ENCODE measurements at regions not wholly inside any gene's neighbourhood (a gene's known extent, or its start where the extent isn't known, plus 50 kb on each side); places are given as distances from the start of the nearest gene placed in this dataset.

- Histone ChIP-seq H3K36me3 (replicated peaks) (no peaks in the 10 kb centered on the region), H3K4me3 (ENCODE audit: low read depth, low read length) (no peak overlapping the region), H3K27me3 (replicated peaks) (no peaks in the 10 kb centered on the region), H3K27ac (no peak overlapping the region)
- in situ Hi-C loops (cut with HindIII; ENCODE audit: low pct_ligation_motif_present, low sequenced_read_pairs) = no loop called here
- no peak for DNase-seq
- TF ChIP-seq, protein P1, sequence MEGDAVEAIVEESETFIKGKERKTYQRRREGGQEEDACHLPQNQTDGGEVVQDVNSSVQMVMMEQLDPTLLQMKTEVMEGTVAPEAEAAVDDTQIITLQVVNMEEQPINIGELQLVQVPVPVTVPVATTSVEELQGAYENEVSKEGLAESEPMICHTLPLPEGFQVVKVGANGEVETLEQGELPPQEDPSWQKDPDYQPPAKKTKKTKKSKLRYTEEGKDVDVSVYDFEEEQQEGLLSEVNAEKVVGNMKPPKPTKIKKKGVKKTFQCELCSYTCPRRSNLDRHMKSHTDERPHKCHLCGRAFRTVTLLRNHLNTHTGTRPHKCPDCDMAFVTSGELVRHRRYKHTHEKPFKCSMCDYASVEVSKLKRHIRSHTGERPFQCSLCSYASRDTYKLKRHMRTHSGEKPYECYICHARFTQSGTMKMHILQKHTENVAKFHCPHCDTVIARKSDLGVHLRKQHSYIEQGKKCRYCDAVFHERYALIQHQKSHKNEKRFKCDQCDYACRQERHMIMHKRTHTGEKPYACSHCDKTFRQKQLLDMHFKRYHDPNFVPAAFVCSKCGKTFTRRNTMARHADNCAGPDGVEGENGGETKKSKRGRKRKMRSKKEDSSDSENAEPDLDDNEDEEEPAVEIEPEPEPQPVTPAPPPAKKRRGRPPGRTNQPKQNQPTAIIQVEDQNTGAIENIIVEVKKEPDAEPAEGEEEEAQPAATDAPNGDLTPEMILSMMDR (IDR thresholded peaks at IDR 0.05; ENCODE audit: low read depth, low read length, missing control alignments) = no peak
Observed at GRCh38 chr2:57936216-57936615, 110.4 kb upstream of the VRK2 start.

DNA sequence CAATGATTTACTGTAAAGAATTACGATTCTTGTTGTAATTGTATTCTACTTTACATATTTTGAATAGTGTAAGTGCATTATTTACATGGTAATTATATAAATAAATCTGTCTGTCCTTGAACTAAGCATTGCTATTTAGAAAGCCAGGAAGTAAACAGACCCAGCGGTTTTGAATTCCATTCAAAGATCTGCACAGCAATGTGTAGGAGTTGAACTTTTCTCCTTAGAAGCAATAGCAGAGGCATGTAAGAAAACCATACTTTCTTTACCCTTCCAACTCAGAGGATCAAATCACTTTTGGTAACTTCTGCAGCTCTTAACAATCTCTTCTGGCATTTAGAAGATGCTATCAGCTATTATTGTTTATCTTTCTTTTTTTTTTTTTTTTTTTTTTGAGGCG, 109.2 kb upstream of the VRK2 start:
- H3K27ac ChIP-seq = no peak overlapping the region
- H3K27me3 ChIP-seq (replicated peaks) = no peaks in the 10 kb centered on the region
- H3K4me3 ChIP-seq (ENCODE audit: low read depth, low read length) = no peak overlapping the region
- TF ChIP-seq, protein P1 (IDR thresholded peaks at IDR 0.05; ENCODE audit: low read depth, low read length, missing control alignments) = no peak
- in situ Hi-C loops (cut with HindIII; ENCODE audit: low pct_ligation_motif_present, low sequenced_read_pairs) = no loop called here
- no peaks in the 10 kb centered on the region for H3K36me3 ChIP-seq (replicated peaks)
- DNase-seq = no peak

DNA sequence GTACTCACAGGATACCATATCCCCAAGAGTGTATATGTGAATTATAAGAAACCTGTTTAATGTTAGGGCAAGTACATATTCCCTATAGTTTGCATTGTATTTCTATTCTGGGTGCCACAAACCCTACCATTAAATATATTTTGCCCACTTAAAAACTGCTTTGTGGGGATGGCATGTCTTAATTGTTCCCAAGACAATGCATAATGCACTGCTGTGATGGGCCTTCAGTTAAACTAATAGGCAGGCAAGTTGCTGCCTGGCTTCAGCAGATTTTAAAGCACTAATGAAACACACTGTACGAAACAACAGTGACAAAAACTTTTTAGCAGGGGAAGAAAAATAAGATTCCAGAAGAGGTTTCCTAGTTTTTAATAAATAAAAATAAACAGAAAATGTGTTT, 104.8 kb upstream of the VRK2 start:
- TF ChIP-seq, protein P1 (IDR thresholded peaks at IDR 0.05; ENCODE audit: low read depth, low read length, missing control alignments) = no peak
- DNase-seq = no peak
- no peaks in the 10 kb centered on the region for H3K27me3 ChIP-seq (replicated peaks)
- no peak overlapping the region for H3K4me3 ChIP-seq (ENCODE audit: low read depth, low read length)
- in situ Hi-C loops (cut with HindIII; ENCODE audit: low pct_ligation_motif_present, low sequenced_read_pairs) = no loop called here
- no peak overlapping the region for H3K27ac ChIP-seq
- no peaks in the 10 kb centered on the region for H3K36me3 ChIP-seq (replicated peaks)

GRCh38 chr2:57943315-57943714, 103.3 kb upstream of the VRK2 start:
- in situ Hi-C loops (cut with HindIII; ENCODE audit: low pct_ligation_motif_present, low sequenced_read_pairs) = no loop called here
- Histone ChIP-seq H3K36me3 (replicated peaks) (no peaks in the 10 kb centered on the region), H3K4me3 (ENCODE audit: low read depth, low read length) (no peak overlapping the region), H3K27me3 (replicated peaks) (no peaks in the 10 kb centered on the region), H3K27ac (no peak overlapping the region)
- peak; percentile 1 for DNase-seq
- TF ChIP-seq, protein P1 (IDR thresholded peaks at IDR 0.05; ENCODE audit: low read depth, low read length, missing control alignments) = no peak

DNA sequence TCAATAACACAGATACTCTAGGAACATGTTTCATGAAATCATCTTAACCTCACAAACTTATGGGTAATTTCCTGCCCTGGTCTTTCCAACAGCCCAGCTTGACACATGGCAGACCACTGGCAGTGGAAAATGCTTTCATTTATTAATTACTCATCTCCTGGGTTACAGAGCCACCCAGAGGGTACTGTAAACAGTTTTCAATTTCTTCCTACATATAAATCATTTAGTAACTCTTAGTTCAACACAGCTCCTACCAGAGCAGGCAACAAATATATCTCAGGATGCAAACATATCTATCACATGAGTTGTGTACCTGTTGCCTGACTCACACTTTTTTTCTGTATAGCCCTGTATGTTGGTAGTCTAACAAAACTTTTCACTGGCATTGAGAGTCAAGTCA, 99.2 kb upstream of the VRK2 start:
- Histone ChIP-seq H3K4me3 (ENCODE audit: low read depth, low read length) (no peak overlapping the region), H3K36me3 (replicated peaks) (no peaks in the 10 kb centered on the region), H3K27me3 (replicated peaks) (no peaks in the 10 kb centered on the region), H3K27ac (no peak overlapping the region)
- TF ChIP-seq, protein P1 (IDR thresholded peaks at IDR 0.05; ENCODE audit: low read depth, low read length, missing control alignments) = no peak
- in situ Hi-C loops (cut with HindIII; ENCODE audit: low pct_ligation_motif_present, low sequenced_read_pairs) = no loop called here
- DNase-seq = no peak

DNA sequence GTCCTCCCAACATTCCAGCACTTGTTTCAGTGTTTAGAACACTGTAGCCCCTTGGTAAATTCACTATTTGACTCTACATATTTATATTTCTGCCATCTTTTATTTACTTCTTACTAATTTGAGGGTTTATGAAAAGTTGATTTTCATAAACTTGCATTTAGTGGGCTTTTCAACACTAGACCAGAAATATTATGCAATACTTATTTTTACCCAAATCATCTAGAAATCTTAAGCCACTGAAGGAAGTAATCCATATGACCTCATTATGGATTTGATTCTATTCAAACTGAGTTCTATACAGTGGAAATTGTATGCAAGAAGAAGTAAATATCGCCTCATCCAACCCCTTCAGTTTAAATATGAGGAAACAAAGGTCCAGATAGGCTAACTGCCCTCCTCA, 92.6 kb upstream of the VRK2 start:
- Histone ChIP-seq H3K27me3 (replicated peaks) (no peaks in the 10 kb centered on the region), H3K4me3 (ENCODE audit: low read depth, low read length) (no peak overlapping the region), H3K36me3 (replicated peaks) (no peaks in the 10 kb centered on the region), H3K27ac (no peak overlapping the region)
- no peak for DNase-seq
- TF ChIP-seq, protein P1 (IDR thresholded peaks at IDR 0.05; ENCODE audit: low read depth, low read length, missing control alignments) = no peak
- in situ Hi-C loops (cut with HindIII; ENCODE audit: low pct_ligation_motif_present, low sequenced_read_pairs) = no loop called here
